ENCODE measurements at regions not wholly inside any gene's neighbourhood (a gene's known extent, or its start where the extent isn't known, plus 50 kb on each side); places are given as distances from the start of the nearest gene placed in this dataset.

GRCh38 chr14:44271006-44271405, 236.1 kb downstream of the FSCB start:
- no peak for TF ChIP-seq CTCF (conservative IDR thresholded peaks at IDR 0.05)
- no peak for TF ChIP-seq ZFX (IDR thresholded peaks at IDR 0.05)
- H3K27ac ChIP-seq, result no peak overlapping the region

GRCh38 chr14:44265246-44265645, 241.8 kb downstream of the FSCB start:
- H3K27ac ChIP-seq, result no peak overlapping the region
- no peak for TF ChIP-seq CTCF (conservative IDR thresholded peaks at IDR 0.05)
- no peak for TF ChIP-seq ZFX (IDR thresholded peaks at IDR 0.05)

DNA sequence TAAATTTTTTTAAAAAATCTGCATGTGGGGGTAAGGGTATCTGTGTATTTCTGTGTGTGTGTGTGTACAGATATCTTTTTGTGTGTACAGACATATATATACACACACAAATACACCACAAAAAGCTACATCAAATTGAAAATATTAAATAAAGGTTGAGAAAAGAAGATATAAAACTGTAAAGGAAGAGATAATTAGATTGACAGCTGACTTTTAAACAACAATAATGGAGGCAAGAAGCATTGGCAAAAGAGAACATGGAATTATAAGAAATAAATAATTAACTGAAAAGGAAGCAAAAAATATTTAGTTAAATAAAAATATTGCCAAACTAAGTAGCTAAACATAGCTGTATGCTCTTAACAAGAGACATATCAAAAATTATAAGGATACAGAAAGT, 291.4 kb downstream of the FSCB start:
- TF ChIP-seq ZFX (IDR thresholded peaks at IDR 0.05) (no peak), CTCF (conservative IDR thresholded peaks at IDR 0.05) (no peak)
- no peak overlapping the region for H3K27ac ChIP-seq

DNA sequence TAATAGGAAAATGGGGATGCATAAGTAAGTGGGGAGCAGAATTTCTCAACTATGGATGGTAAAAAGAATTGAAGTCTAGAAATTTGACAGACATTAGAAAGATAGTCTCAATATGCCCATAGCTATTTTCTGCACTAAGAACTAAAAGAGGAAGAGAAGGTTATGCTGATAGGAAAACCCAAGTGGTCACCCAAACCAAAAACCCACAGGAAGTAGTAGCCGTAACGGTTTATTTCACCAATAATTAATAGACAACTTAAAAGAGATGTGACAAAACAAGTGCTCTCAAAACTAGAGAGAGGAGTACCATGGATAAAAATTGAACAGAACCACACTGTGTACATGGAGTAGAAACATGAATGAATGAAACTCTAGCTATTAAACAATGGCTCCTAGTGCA, 295.4 kb downstream of the FSCB start:
- no peak overlapping the region for H3K27ac ChIP-seq
- no peak for TF ChIP-seq ZFX (IDR thresholded peaks at IDR 0.05)
- TF ChIP-seq CTCF (conservative IDR thresholded peaks at IDR 0.05), result no peak

GRCh38 chr14:44204061-44204835, 302.8 kb downstream of the FSCB start:
- TF ChIP-seq ZFX (IDR thresholded peaks at IDR 0.05) (no peak), CTCF (conservative IDR thresholded peaks at IDR 0.05) (no peak)
- no peak overlapping the region for H3K27ac ChIP-seq

DNA sequence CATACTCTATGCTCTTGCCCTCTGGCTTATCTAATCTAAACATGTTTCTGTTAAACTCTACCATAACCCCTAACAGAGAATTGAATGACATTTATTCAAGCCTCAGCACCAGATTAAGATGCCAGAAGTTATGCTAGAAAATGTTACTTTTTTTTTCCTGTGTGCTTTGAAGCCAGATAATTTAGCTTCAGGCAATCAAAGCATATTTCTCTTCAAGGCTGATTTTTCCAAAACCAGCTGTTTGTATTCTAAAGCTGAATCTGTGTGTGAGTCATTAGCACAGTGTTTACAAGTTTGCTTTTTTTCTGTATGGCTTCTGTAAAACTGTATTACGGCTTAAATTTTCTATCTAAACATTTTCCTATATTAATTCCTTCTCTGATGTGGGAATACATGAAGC, 326.1 kb downstream of the FSCB start:
- H3K27ac ChIP-seq, result no peak overlapping the region
- TF ChIP-seq CTCF (conservative IDR thresholded peaks at IDR 0.05) (no peak), ZFX (IDR thresholded peaks at IDR 0.05) (no peak)

DNA sequence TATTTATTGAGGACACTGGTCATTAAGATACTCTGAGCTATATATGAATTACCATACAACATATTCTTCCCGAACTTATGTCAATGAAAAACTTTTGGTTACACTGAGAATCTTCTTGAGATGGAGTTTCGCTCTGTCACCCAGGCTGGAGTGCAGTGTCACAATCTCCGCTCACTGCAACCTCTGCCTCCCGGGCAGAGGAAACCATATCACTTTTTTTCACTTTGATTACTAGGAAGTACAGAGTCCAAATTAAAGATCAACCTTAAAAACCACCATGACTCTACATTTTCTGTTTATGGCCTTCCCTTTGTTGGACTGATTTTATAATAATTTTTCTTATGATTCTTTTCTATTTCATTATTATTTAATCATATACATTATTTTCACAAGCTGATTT, 336.5 kb downstream of the FSCB start:
- no peak overlapping the region for H3K27ac ChIP-seq
- TF ChIP-seq CTCF (conservative IDR thresholded peaks at IDR 0.05) (no peak), ZFX (IDR thresholded peaks at IDR 0.05) (no peak)
